ENCODE measurements at regions not wholly inside any gene's neighbourhood (a gene's known extent, or its start where the extent isn't known, plus 50 kb on each side); places are given as distances from the start of the nearest gene placed in this dataset.
"Not testable (repeated sequence)": the region's sequence is repeated elsewhere in the genome, so short reads cannot be mapped to it uniquely, and the experiment has no call there.

- in situ Hi-C loops (cut with HindIII; ENCODE audit: low pct_unique_long_range_greater_than_20kb, low sequenced_read_pairs), result no loop called here
Observed at GRCh38 chr4:18155067-18156041, 133.8 kb upstream of the LCORL start.

GRCh38 chr4:18138076-18138665 lies 116.6 kb upstream of the LCORL start:
- in situ Hi-C loops (cut with HindIII; ENCODE audit: low pct_unique_long_range_greater_than_20kb, low sequenced_read_pairs), result no loop called here

More at GRCh38 chr4:18155067-18156041, 133.8 kb upstream of the LCORL start:
- DNase-seq (ENCODE audit: low read depth, low spot score), result no peak

GRCh38 chr4:18134111-18134510 lies 112.6 kb upstream of the LCORL start:
- no peak for DNase-seq (ENCODE audit: low read depth, low spot score)

More at GRCh38 chr4:18138076-18138665, 116.6 kb upstream of the LCORL start:
- DNase-seq (ENCODE audit: low read depth, low spot score), result no peak

GRCh38 chr4:18130256-18130655 lies 108.7 kb upstream of the LCORL start:
- no peak for DNase-seq (ENCODE audit: low read depth, low spot score)
- in situ Hi-C loops (cut with HindIII; ENCODE audit: low pct_unique_long_range_greater_than_20kb, low sequenced_read_pairs), result no loop called here

More at GRCh38 chr4:18134111-18134510, 112.6 kb upstream of the LCORL start:
- in situ Hi-C loops (cut with HindIII; ENCODE audit: low pct_unique_long_range_greater_than_20kb, low sequenced_read_pairs), result no loop called here

GRCh38 chr4:18128241-18128640 lies 106.7 kb upstream of the LCORL start:
- in situ Hi-C loops (cut with HindIII; ENCODE audit: low pct_unique_long_range_greater_than_20kb, low sequenced_read_pairs), result no loop called here
- no peak for DNase-seq (ENCODE audit: low read depth, low spot score)

GRCh38 chr4:18127030-18127429 lies 105.5 kb upstream of the LCORL start:
- in situ Hi-C loops (cut with HindIII; ENCODE audit: low pct_unique_long_range_greater_than_20kb, low sequenced_read_pairs), result no loop called here
- DNase-seq (ENCODE audit: low read depth, low spot score), result no peak

GRCh38 chr4:18113710-18114331 lies 92.3 kb upstream of the LCORL start:
- in situ Hi-C loops (cut with HindIII; ENCODE audit: low pct_unique_long_range_greater_than_20kb, low sequenced_read_pairs), result no loop called here
- no peak for DNase-seq (ENCODE audit: low read depth, low spot score)

GRCh38 chr4:18111081-18111480 lies 89.5 kb upstream of the LCORL start:
- no peak for DNase-seq (ENCODE audit: low read depth, low spot score)
- in situ Hi-C loops (cut with HindIII; ENCODE audit: low pct_unique_long_range_greater_than_20kb, low sequenced_read_pairs), result no loop called here

- no peak for DNase-seq (ENCODE audit: low read depth, low spot score)
- in situ Hi-C loops (cut with HindIII; ENCODE audit: low pct_unique_long_range_greater_than_20kb, low sequenced_read_pairs), result no loop called here
Observed at GRCh38 chr4:18110099-18110498, 88.5 kb upstream of the LCORL start.

GRCh38 chr4:18109676-18110075 lies 88.1 kb upstream of the LCORL start:
- in situ Hi-C loops (cut with HindIII; ENCODE audit: low pct_unique_long_range_greater_than_20kb, low sequenced_read_pairs), result no loop called here
- no peak for DNase-seq (ENCODE audit: low read depth, low spot score)

- in situ Hi-C loops (cut with HindIII; ENCODE audit: low pct_unique_long_range_greater_than_20kb, low sequenced_read_pairs); DNase-seq (ENCODE audit: low read depth, low spot score): not testable (repeated sequence)
Observed at GRCh38 chr4:18107848-18108528, 86.4 kb upstream of the LCORL start.

- in situ Hi-C loops (cut with HindIII; ENCODE audit: low pct_unique_long_range_greater_than_20kb, low sequenced_read_pairs), result no loop called here
- no peak for DNase-seq (ENCODE audit: low read depth, low spot score)
Observed at GRCh38 chr4:18106620-18107019, 85.1 kb upstream of the LCORL start.

GRCh38 chr4:18105030-18106011 lies 83.8 kb upstream of the LCORL start:
- in situ Hi-C loops (cut with HindIII; ENCODE audit: low pct_unique_long_range_greater_than_20kb, low sequenced_read_pairs), result no loop called here
- DNase-seq (ENCODE audit: low read depth, low spot score), result no peak

- DNase-seq (ENCODE audit: low read depth, low spot score), result no peak
- in situ Hi-C loops (cut with HindIII; ENCODE audit: low pct_unique_long_range_greater_than_20kb, low sequenced_read_pairs), result no loop called here
Observed at GRCh38 chr4:18103876-18104605, 82.5 kb upstream of the LCORL start.

- in situ Hi-C loops (cut with HindIII; ENCODE audit: low pct_unique_long_range_greater_than_20kb, low sequenced_read_pairs), result no loop called here
- no peak for DNase-seq (ENCODE audit: low read depth, low spot score)
Observed at GRCh38 chr4:18100657-18101056, 79.1 kb upstream of the LCORL start.

GRCh38 chr4:18090447-18090846 lies 68.9 kb upstream of the LCORL start:
- in situ Hi-C loops (cut with HindIII; ENCODE audit: low pct_unique_long_range_greater_than_20kb, low sequenced_read_pairs); DNase-seq (ENCODE audit: low read depth, low spot score): not testable (repeated sequence)

All from SK-MEL-5 (cell line).